ENCODE measurements at regions not wholly inside any gene's neighbourhood (a gene's known extent, or its start where the extent isn't known, plus 50 kb on each side); places are given as distances from the start of the nearest gene placed in this dataset.

- no peak overlapping the region for H3K4me3 ChIP-seq (replicated peaks in 1 of 3; ENCODE audit: low read depth in 2 of 3, low read length in 3 of 3)
- no peaks in the 10 kb centered on the region for H4K20me1 ChIP-seq (ENCODE audit: insufficient read depth, low read length)
- H2AFZ ChIP-seq (ENCODE audit: insufficient read depth, low read depth, low read length, poor library complexity, severe bottlenecking), result no peak overlapping the region
- WGBS (ENCODE audit: insufficient coverage), result 86% methylated on average over 4 of the region's 9 CpGs
- no peak overlapping the region for H3K4me2 ChIP-seq (replicated peaks; ENCODE audit: extremely low read depth, low read length, poor library complexity, severe bottlenecking)
- no peak overlapping the region for H3K27ac ChIP-seq (ENCODE audit: low read depth in 1 of 2, low read length in 2 of 2)
- H3K9me3 ChIP-seq (replicated peaks in 1 of 2; ENCODE audit: control insufficient read depth in 1 of 2, insufficient read depth in 1 of 2, low read length in 2 of 2), result no peaks in the 10 kb centered on the region
- TF ChIP-seq CTCF (IDR thresholded peaks at IDR 0.05), result no peak
- no peaks in the 10 kb centered on the region for H3K36me3 ChIP-seq (replicated peaks in 1 of 2; ENCODE audit: control insufficient read depth in 1 of 2, insufficient read depth in 2 of 2, low read length in 2 of 2)
- no peaks in the 10 kb centered on the region for H3K4me1 Mint-ChIP-seq
- no peaks in the 10 kb centered on the region for H3K79me2 ChIP-seq (ENCODE audit: insufficient read depth, low read length)
- H3K36me3 Mint-ChIP-seq, result no peaks in the 10 kb centered on the region
- no peaks in the 10 kb centered on the region for H3K27me3 ChIP-seq (ENCODE audit: control insufficient read depth in 2 of 2, insufficient read depth in 2 of 2, low read length in 2 of 2)
- H3K27ac Mint-ChIP-seq, result no peak overlapping the region
- no peaks in the 10 kb centered on the region for H3K4me1 ChIP-seq (ENCODE audit: control insufficient read depth in 1 of 2, insufficient read depth in 2 of 2, low read length in 2 of 2)
- peaks cover 0 to 2% (median 0%) of the 10 kb centered on the region in 3 donors for H3K27me3 Mint-ChIP-seq (ENCODE audit: low read depth in 3 of 3)
- H3K4me3 Mint-ChIP-seq, result no peak overlapping the region
- no peak for DNase-seq
- no peak overlapping the region for H3K9ac ChIP-seq (ENCODE audit: insufficient read depth, low read length, poor library complexity, severe bottlenecking)
- H3K9me3 Mint-ChIP-seq, result peaks cover 0 to 6% (median 0%) of the 10 kb centered on the region in 7 donors
- intact Hi-C loops (cut with micrococcal nuclease), result no loop called here
Measured at GRCh38 chr14:22003461-22003860, 329.8 kb upstream of the OR4E1 start.

- Mint-ChIP-seq H3K4me3 (no peak overlapping the region), H3K27ac (no peak overlapping the region), H3K9me3 (peaks cover 0 to 6% (median 0%) of the 10 kb centered on the region in 7 donors), H3K36me3 (no peaks in the 10 kb centered on the region), H3K4me1 (peaks cover 2% of the 10 kb centered on the region), H3K27me3 (ENCODE audit: low read depth in 3 of 3) (peaks cover 0 to 2% (median 2%) of the 10 kb centered on the region in 3 donors)
- Histone ChIP-seq H4K20me1 (ENCODE audit: insufficient read depth, low read length) (no peaks in the 10 kb centered on the region), H3K9me3 (replicated peaks in 1 of 2; ENCODE audit: control insufficient read depth in 1 of 2, insufficient read depth in 1 of 2, low read length in 2 of 2) (no peaks in the 10 kb centered on the region), H3K4me1 (ENCODE audit: control insufficient read depth in 1 of 2, insufficient read depth in 2 of 2, low read length in 2 of 2) (no peaks in the 10 kb centered on the region), H3K9ac (ENCODE audit: insufficient read depth, low read length, poor library complexity, severe bottlenecking) (no peak overlapping the region), H3K36me3 (replicated peaks in 1 of 2; ENCODE audit: control insufficient read depth in 1 of 2, insufficient read depth in 2 of 2, low read length in 2 of 2) (no peaks in the 10 kb centered on the region), H3K27ac (ENCODE audit: low read depth in 1 of 2, low read length in 2 of 2) (no peak overlapping the region), H3K4me3 (replicated peaks in 1 of 3; ENCODE audit: low read depth in 2 of 3, low read length in 3 of 3) (no peak overlapping the region), H3K79me2 (ENCODE audit: insufficient read depth, low read length) (no peaks in the 10 kb centered on the region), H3K27me3 (ENCODE audit: control insufficient read depth in 2 of 2, insufficient read depth in 2 of 2, low read length in 2 of 2) (peaks cover 0 to 2% of the 10 kb centered on the region in 2 donors), H3K4me2 (replicated peaks; ENCODE audit: extremely low read depth, low read length, poor library complexity, severe bottlenecking) (no peak overlapping the region), H2AFZ (ENCODE audit: insufficient read depth, low read depth, low read length, poor library complexity, severe bottlenecking) (no peak overlapping the region)
- no peak for DNase-seq
- intact Hi-C loops (cut with micrococcal nuclease), result no loop called here
- peak; percentile 66 for TF ChIP-seq CTCF (IDR thresholded peaks at IDR 0.05)
- WGBS (ENCODE audit: insufficient coverage), result 57% methylated on average over 7 of the region's 10 CpGs
Measured at GRCh38 chr14:22002860-22003284, 329.3 kb upstream of the OR4E1 start.

Data from CD14-positive monocyte (primary cell).